ENCODE measurements at regions not wholly inside any gene's neighbourhood (a gene's known extent, or its start where the extent isn't known, plus 50 kb on each side); places are given as distances from the start of the nearest gene placed in this dataset.

- Histone ChIP-seq H3K4me1 (ENCODE audit: insufficient read depth, low read length) (peaks cover 2% of the 10 kb centered on the region; the same call in 1 of the 2 replicates), H3K27ac (ENCODE audit: low read length) (no peak overlapping the region), H3K9ac (ENCODE audit: low read depth, low read length) (no peak overlapping the region), H3K9me3 (ENCODE audit: insufficient read depth, low read depth, low read length) (no peaks in the 10 kb centered on the region), H3K4me3 (ENCODE audit: low read length) (no peak overlapping the region), H3K36me3 (ENCODE audit: insufficient read depth, low read depth, low read length) (no peaks in the 10 kb centered on the region), H3K27me3 (ENCODE audit: insufficient read depth, low read length) (no peaks in the 10 kb centered on the region)
Observed at GRCh38 chr10:10911035-10911434, 106.6 kb upstream of the CELF2 start.

GRCh38 chr10:10911471-10911921 is 106.2 kb upstream of the CELF2 start:
- no peak overlapping the region for H3K4me3 ChIP-seq (ENCODE audit: low read length)

GRCh38 chr10:10914144-10914543 is 103.5 kb upstream of the CELF2 start:
- Histone ChIP-seq H3K36me3 (ENCODE audit: insufficient read depth, low read depth, low read length) (no peaks in the 10 kb centered on the region), H3K27me3 (ENCODE audit: insufficient read depth, low read length) (no peaks in the 10 kb centered on the region), H3K9me3 (ENCODE audit: insufficient read depth, low read depth, low read length) (no peaks in the 10 kb centered on the region), H3K4me3 (ENCODE audit: low read length) (no peak overlapping the region), H3K4me1 (ENCODE audit: insufficient read depth, low read length) (peaks cover 2% of the 10 kb centered on the region; the same call in 1 of the 2 replicates), H3K27ac (ENCODE audit: low read length) (no peak overlapping the region), H3K9ac (ENCODE audit: low read depth, low read length) (no peak overlapping the region)

More at GRCh38 chr10:10911471-10911921, 106.2 kb upstream of the CELF2 start:
- H3K36me3 ChIP-seq (ENCODE audit: insufficient read depth, low read depth, low read length): no peaks in the 10 kb centered on the region
- H3K27ac ChIP-seq (ENCODE audit: low read length): no peak overlapping the region
- no peaks in the 10 kb centered on the region for H3K9me3 ChIP-seq (ENCODE audit: insufficient read depth, low read depth, low read length)
- H3K9ac ChIP-seq (ENCODE audit: low read depth, low read length): no peak overlapping the region
- H3K4me1 ChIP-seq (ENCODE audit: insufficient read depth, low read length): peaks cover 2% of the 10 kb centered on the region; the same call in 1 of the 2 replicates
- no peaks in the 10 kb centered on the region for H3K27me3 ChIP-seq (ENCODE audit: insufficient read depth, low read length)

- Histone ChIP-seq H3K27ac (ENCODE audit: low read length) (no peak overlapping the region), H3K27me3 (ENCODE audit: insufficient read depth, low read length) (no peaks in the 10 kb centered on the region), H3K4me3 (ENCODE audit: low read length) (no peak overlapping the region), H3K9me3 (ENCODE audit: insufficient read depth, low read depth, low read length) (no peaks in the 10 kb centered on the region), H3K4me1 (ENCODE audit: insufficient read depth, low read length) (peaks cover 2% of the 10 kb centered on the region; the same call in 1 of the 2 replicates), H3K9ac (ENCODE audit: low read depth, low read length) (no peak overlapping the region), H3K36me3 (ENCODE audit: insufficient read depth, low read depth, low read length) (no peaks in the 10 kb centered on the region)
Observed at GRCh38 chr10:10915215-10915614, 102.5 kb upstream of the CELF2 start.

- Histone ChIP-seq H3K4me1 (ENCODE audit: insufficient read depth, low read length) (peaks cover under 1% of the 10 kb centered on the region; the same call in 1 of the 2 replicates), H3K9ac (ENCODE audit: low read depth, low read length) (no peak overlapping the region), H3K4me3 (ENCODE audit: low read length) (no peak overlapping the region), H3K9me3 (ENCODE audit: insufficient read depth, low read depth, low read length) (no peaks in the 10 kb centered on the region), H3K36me3 (ENCODE audit: insufficient read depth, low read depth, low read length) (no peaks in the 10 kb centered on the region), H3K27me3 (ENCODE audit: insufficient read depth, low read length) (no peaks in the 10 kb centered on the region), H3K27ac (ENCODE audit: low read length) (no peak overlapping the region)
Observed at GRCh38 chr10:10917031-10917430, 100.6 kb upstream of the CELF2 start.

- Histone ChIP-seq H3K4me1 (ENCODE audit: insufficient read depth, low read length) (no peaks in the 10 kb centered on the region), H3K27me3 (ENCODE audit: insufficient read depth, low read length) (no peaks in the 10 kb centered on the region), H3K27ac (ENCODE audit: low read length) (no peak overlapping the region), H3K9me3 (ENCODE audit: insufficient read depth, low read depth, low read length) (no peaks in the 10 kb centered on the region), H3K4me3 (ENCODE audit: low read length) (no peak overlapping the region), H3K36me3 (ENCODE audit: insufficient read depth, low read depth, low read length) (no peaks in the 10 kb centered on the region), H3K9ac (ENCODE audit: low read depth, low read length) (no peak overlapping the region)
Observed at GRCh38 chr10:10919976-10920375, 97.7 kb upstream of the CELF2 start.

GRCh38 chr10:10921826-10922461 is 95.7 kb upstream of the CELF2 start:
- Histone ChIP-seq H3K9ac (ENCODE audit: low read depth, low read length) (no peak overlapping the region), H3K36me3 (ENCODE audit: insufficient read depth, low read depth, low read length) (no peaks in the 10 kb centered on the region), H3K4me1 (ENCODE audit: insufficient read depth, low read length) (no peaks in the 10 kb centered on the region), H3K4me3 (ENCODE audit: low read length) (no peak overlapping the region), H3K9me3 (ENCODE audit: insufficient read depth, low read depth, low read length) (no peaks in the 10 kb centered on the region), H3K27me3 (ENCODE audit: insufficient read depth, low read length) (no peaks in the 10 kb centered on the region), H3K27ac (ENCODE audit: low read length) (no peak overlapping the region)

GRCh38 chr10:10923029-10923651 is 94.5 kb upstream of the CELF2 start:
- no peak overlapping the region for H3K4me3 ChIP-seq (ENCODE audit: low read length)
- H3K4me1 ChIP-seq (ENCODE audit: insufficient read depth, low read length): no peaks in the 10 kb centered on the region
- H3K36me3 ChIP-seq (ENCODE audit: insufficient read depth, low read depth, low read length): no peaks in the 10 kb centered on the region
- no peaks in the 10 kb centered on the region for H3K9me3 ChIP-seq (ENCODE audit: insufficient read depth, low read depth, low read length)
- H3K9ac ChIP-seq (ENCODE audit: low read depth, low read length): no peak overlapping the region
- H3K27me3 ChIP-seq (ENCODE audit: insufficient read depth, low read length): no peaks in the 10 kb centered on the region
- no peak overlapping the region for H3K27ac ChIP-seq (ENCODE audit: low read length)

- H3K4me1 ChIP-seq (ENCODE audit: insufficient read depth, low read length): no peaks in the 10 kb centered on the region
- no peaks in the 10 kb centered on the region for H3K27me3 ChIP-seq (ENCODE audit: insufficient read depth, low read length)
- H3K27ac ChIP-seq (ENCODE audit: low read length): no peak overlapping the region
- H3K36me3 ChIP-seq (ENCODE audit: insufficient read depth, low read depth, low read length): no peaks in the 10 kb centered on the region
- H3K9ac ChIP-seq (ENCODE audit: low read depth, low read length): no peak overlapping the region
- H3K9me3 ChIP-seq (ENCODE audit: insufficient read depth, low read depth, low read length): no peaks in the 10 kb centered on the region
- no peak overlapping the region for H3K4me3 ChIP-seq (ENCODE audit: low read length)
Observed at GRCh38 chr10:10925667-10926066, 92.0 kb upstream of the CELF2 start.

- Histone ChIP-seq H3K27me3 (ENCODE audit: insufficient read depth, low read length) (no peaks in the 10 kb centered on the region), H3K9ac (ENCODE audit: low read depth, low read length) (no peak overlapping the region), H3K4me3 (ENCODE audit: low read length) (no peak overlapping the region), H3K36me3 (ENCODE audit: insufficient read depth, low read depth, low read length) (no peaks in the 10 kb centered on the region), H3K9me3 (ENCODE audit: insufficient read depth, low read depth, low read length) (no peaks in the 10 kb centered on the region), H3K27ac (ENCODE audit: low read length) (no peak overlapping the region), H3K4me1 (ENCODE audit: insufficient read depth, low read length) (no peaks in the 10 kb centered on the region)
Observed at GRCh38 chr10:10927608-10928007, 90.1 kb upstream of the CELF2 start.

- Histone ChIP-seq H3K27ac (ENCODE audit: low read length) (no peak overlapping the region), H3K4me1 (ENCODE audit: insufficient read depth, low read length) (no peaks in the 10 kb centered on the region), H3K27me3 (ENCODE audit: insufficient read depth, low read length) (no peaks in the 10 kb centered on the region), H3K9me3 (ENCODE audit: insufficient read depth, low read depth, low read length) (no peaks in the 10 kb centered on the region), H3K4me3 (ENCODE audit: low read length) (no peak overlapping the region), H3K9ac (ENCODE audit: low read depth, low read length) (no peak overlapping the region), H3K36me3 (ENCODE audit: insufficient read depth, low read depth, low read length) (no peaks in the 10 kb centered on the region)
Observed at GRCh38 chr10:10930979-10931743, 86.5 kb upstream of the CELF2 start.

GRCh38 chr10:10935032-10935431 is 82.6 kb upstream of the CELF2 start:
- H3K4me3 ChIP-seq (ENCODE audit: low read length): no peak overlapping the region
- H3K27me3 ChIP-seq (ENCODE audit: insufficient read depth, low read length): no peaks in the 10 kb centered on the region
- H3K27ac ChIP-seq (ENCODE audit: low read length): no peak overlapping the region
- no peaks in the 10 kb centered on the region for H3K36me3 ChIP-seq (ENCODE audit: insufficient read depth, low read depth, low read length)
- no peak overlapping the region for H3K9ac ChIP-seq (ENCODE audit: low read depth, low read length)
- no peaks in the 10 kb centered on the region for H3K4me1 ChIP-seq (ENCODE audit: insufficient read depth, low read length)
- H3K9me3 ChIP-seq (ENCODE audit: insufficient read depth, low read depth, low read length): no peaks in the 10 kb centered on the region
